NCI-H82 (cell line): ENCODE measurements at regions not wholly inside any gene's neighbourhood (a gene's known extent, or its start where the extent isn't known, plus 50 kb on each side); places are given as distances from the start of the nearest gene placed in this dataset.
"Not testable (repeated sequence)": the region's sequence is repeated elsewhere in the genome, so short reads cannot be mapped to it uniquely, and the experiment has no call there.

Experiments used
- DNase-seq: peaks from one replicate; lab custom pipeline; 2025; lab: John Stamatoyannopoulos, UW

DNA sequence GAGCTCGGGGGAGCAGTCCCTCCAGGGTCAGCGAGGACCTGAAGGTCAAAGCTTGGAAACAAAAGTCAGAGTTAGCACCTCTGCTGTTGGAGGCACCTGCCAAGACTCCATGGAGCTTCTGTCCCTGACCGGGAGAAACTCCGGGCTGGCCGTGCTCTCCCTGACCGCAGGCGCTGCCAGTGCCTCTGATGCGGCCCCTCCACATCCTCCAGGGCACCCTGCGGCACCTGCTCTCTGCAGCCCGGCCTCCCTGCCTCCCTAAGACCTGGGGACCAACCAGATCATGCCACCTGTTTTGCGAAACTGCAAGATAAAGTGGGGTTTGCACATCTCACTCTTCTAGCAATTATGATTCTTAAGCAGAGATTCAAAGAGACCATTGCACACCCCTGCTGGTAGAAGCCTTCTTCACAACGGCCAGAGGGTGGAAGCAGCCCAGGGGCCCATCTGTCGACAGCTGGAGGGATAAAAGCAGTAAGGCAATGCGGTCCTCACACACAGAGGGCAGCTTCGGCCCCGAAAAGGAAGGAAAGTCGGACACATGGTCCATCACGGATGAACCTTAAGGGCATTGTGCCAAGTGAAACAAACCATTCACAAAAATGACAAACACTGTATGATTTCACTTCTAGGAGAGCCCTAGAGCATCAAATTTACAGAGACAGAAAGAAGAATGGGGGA, 477.1 kb downstream of the BRD1 start:
- peak; percentile 5 for DNase-seq

DNA sequence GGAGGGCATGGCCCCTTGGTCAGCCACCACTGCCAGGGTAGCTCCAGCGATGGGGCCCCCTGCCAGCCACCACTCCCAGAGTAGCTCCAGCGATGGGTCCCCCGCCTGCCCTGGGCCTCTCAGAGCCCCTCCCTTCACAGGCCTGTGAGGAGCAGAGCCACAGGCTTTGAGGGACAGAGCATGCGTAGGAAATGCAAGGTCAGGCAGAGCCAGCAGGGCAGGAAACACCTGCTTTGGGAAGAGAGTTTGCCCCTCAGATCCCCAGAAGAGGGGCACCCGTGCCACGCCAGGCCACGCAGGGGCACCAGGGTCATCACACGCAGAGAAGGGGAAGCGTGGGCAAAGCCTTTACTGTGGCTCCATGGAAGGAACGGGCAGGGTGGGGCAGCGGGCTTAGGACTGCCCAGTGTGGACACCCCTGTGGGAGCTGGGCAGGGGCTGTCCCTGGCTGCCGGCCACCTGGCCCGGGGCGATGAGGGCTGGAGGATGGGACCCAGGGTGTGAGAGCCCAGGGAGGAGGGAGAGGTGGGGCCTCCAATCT, 477.8 kb downstream of the BRD1 start:
- no peak for DNase-seq

DNA sequence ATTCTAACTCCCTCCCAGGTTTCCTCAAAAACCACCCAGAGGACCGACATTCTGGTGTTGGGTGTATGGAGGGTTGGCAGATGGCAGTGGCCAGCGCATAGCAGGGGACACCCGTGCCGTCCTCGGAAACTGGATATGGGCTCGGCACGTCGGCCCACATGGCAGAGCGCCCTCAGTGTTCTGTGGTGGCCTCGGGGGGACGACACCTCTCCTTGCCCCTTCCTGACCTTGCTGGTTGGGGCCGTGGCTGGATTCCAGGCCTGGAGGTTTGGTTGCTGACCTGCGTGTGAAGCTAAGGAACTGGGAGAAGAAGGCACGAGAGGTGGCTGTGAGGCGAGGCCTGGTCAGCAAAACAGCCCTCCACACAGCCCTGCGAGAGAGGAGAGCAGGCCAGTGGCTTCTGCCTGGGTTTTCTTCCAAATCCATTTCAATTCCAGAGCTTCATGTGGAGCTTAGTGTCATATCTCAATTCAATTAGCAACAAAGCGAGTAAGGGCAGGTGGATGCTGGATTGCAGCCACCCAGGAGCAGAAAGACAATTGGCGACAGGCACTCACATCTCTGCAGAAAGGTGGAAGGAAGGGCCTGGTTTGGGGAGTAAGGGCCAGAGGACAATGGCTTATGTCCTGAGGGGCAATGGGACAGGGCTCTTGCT, 478.4 kb downstream of the BRD1 start:
- no peak for DNase-seq

DNA sequence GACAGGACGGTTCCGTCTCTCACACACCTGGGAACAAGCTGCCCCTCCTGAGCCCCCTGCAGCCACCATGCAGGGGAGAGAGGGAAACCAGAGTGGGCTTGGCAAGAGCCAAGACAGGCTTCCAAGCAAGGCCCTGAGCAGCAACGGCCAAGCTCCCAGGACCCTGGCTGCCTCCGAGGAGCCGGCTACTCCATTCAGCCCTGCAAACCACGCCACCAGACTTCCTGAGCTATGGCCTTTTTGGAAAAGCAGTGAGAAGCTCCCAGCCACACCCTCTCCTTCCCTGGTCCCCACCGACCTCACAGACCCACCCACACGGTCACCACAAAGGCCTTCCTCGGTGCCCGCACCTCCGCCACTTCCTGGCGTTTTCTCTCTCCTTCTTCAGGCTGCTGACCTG, 479.0 kb downstream of the BRD1 start:
- no peak for DNase-seq

DNA sequence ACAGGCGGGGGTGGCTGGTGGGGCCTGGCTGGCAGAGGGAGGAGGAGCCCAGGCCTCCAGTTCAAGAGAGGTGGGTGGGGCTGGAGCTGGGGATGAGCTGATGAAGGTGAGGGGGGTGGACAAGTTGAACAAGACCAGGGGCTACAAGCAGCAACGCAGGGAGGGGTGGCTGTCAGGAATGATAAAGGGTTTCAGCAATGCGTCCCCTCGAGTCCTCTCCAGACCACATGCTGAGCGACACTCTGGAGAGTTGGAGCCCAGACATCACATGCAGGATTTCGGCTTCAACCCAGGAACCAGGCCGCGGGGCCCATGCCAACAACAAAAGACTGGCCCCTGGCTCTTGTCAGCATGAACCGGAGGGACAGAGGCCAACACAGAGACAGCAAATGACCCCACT, 480.3 kb downstream of the BRD1 start:
- DNase-seq: no peak

DNA sequence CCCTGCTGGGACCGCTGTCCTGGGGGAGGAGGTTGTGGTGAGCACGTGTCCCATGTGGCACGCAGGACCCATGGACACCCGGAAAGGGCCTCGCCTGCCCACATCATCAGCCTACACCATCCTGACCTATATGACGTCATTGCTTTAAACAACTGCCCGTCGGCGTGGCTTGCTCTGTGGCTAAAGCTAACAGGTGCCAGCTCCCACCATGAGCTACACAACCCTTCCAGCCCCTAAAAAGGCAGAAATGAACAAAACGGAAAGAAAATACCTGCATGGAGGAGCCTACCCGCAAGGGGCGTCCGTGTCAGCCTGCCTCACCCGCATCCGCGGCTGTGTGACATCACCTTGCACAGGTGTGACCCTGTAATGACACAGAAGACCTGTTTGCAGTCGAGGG, 481.8 kb downstream of the BRD1 start:
- DNase-seq: no peak

DNA sequence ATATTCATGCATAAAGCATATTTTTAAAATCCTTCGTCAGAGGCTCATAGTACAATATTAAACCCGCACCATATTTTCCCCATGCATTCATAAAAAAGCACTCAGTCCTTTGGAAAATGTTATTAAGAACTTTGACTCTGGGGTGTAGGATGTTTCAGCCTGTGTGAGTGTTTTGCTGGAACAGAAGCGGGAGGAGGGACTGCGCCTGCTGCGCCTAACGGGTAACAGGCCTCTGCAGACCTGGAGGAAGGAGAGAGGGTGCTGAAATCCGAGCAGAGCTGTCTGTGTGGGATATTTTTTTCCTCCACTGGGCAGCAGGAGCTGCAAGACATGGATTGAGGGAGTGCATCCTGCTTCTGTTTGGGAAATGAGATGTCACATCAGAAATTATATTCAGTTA, 483.0 kb downstream of the BRD1 start:
- no peak for DNase-seq

DNA sequence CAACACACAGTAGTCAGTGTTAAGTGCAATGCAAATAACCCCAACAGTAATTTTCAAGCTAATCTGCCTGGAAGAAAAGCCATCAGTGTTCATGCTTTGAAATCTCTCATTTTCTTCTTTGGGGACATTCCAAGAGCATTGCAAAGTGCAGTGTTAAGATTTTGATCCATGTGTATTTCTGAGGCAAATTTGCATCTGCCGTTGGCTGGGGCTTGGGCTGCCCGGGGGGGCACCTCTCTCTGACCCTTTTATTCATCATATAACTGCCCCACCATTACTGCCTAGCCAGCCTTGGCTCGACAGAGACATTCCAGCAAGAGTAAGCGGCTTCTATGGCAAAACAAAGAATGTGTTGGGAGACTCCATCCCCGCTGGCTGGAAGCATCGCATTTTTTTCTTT, 483.5 kb downstream of the BRD1 start:
- no peak for DNase-seq

DNA sequence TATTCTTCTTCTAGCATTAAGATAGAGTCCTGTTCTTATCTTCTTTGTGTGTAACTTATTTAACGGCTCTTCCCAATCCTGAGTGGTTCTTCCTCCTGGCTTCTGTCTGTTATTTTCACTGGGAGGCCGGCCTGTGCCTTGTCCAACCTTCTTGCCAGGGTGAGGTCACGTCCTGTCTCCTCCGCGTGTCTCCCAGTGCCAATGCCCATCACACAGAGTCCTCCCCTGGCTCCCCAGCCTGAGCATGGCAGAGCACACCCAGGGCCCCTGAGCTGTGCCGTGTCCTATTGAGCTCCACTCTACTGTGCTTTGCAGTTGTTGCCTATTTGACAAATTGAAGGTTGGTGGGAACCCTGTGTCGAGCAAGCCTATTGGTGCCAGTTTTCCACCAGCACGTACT, 487.3 kb downstream of the BRD1 start:
- DNase-seq: no peak

DNA sequence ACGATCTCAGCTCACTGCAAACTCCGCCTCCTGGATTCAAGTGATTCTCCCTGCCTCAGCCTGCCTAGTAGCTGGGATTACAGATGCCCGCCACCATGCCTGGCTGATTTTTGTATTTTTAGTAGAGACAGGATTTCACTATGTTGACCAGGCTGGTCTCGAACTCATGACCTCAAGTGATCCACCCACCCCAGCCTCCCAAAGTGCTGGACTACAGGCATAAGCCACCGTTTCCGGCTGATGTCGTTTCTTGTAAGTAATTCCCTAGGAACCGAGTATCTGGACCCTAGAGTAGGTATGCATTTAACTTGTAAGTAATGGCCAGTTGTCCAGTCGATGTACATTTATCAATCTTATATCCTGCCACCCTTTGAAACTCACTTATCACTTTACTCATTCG, 491.2 kb downstream of the BRD1 start:
- DNase-seq: not testable (repeated sequence)

DNA sequence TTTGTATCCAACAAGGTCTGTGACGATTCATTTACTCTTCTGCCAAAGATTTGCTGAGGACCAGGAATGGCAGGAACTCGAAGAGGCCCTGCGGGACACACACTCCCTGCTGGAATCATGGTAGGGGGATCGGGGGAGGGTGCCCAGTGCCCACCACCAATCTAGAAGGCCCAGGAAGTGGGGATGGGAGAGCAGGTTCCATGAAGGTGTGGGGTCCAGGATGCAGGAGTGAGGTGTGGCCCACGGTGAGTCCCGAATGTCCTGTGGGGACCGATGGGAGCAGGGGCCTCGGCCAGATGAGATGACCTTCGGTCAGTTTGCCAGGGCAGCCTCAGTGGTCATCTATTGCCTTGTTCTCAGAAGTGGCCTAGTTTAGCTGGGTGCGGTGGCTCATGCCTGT, 492.7 kb downstream of the BRD1 start:
- no peak for DNase-seq

DNA sequence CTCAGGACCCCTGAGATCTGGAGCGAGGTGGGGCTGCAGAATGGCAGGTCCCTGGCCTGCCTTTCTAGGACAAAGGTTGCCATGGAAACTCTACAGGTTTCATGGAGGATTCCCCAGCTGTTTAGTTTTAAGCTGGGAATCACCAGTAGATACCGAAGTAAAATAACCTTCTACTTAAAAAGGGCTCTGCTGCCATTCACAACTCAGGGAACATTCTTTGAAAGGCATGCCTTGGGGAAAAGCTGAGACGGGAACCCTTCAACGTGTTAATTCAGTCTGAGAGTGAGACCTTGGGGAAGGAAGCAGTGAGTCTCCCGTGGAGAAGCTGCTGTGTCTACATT, 493.3 kb downstream of the BRD1 start:
- no peak for DNase-seq

DNA sequence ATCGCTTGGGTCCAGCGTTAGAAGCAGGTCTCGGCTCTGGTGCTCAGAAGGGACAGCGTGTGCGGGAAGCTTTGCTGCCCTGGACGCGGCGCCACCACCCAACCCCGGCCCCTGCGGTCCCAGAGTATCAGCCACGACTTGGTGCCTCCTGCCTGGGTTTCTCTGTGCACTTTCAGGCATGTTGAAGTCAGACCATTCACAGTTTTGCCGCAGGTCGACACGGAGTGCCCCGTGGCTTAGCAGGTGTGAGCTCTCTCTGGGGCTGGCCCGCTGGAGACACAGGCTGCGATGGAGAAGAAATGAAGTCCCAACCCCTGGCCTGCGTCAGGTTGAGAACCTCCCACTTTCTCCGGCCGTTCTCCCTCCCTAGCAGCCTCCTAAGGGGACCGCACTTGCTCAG, 494.5 kb downstream of the BRD1 start:
- DNase-seq: no peak

DNA sequence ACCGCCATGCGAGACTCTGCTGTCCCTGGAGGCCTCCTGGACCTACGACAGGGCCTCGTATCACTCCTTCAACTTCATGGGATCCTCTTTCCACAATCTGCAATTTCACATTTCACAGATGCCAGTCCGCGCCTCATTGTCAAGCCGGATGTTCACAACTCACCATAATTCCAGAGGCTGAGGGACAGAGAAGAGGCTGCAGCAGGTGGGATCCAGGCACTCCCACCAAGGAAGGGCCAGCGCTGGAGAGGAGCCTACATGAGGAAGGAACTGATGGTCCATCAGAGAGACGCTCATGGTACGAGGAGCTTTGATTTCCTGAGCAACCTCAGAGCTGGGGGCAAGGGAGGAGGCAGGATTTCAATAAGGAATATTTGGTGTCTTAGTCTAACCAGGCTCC, 495.0 kb downstream of the BRD1 start:
- no peak for DNase-seq

DNA sequence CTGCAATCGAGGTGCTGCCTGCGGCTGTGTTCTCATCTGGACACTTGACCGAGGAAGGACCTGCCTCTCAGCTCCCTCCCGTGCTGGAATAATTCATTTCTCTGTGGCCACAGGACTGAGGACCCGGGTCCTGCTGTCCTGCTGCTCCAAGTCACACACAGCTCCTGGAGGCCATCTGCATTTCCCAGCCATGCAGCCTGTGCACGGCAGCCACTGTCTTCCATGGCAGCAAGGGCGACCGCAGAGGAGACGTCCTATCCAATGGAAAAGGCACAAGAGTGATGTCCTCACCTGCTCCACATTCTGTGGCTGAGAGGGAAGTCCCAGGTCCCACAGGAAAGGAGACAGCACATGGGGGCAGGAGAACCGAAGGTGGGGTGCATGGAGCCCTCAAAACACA, 495.8 kb downstream of the BRD1 start:
- DNase-seq: no peak

DNA sequence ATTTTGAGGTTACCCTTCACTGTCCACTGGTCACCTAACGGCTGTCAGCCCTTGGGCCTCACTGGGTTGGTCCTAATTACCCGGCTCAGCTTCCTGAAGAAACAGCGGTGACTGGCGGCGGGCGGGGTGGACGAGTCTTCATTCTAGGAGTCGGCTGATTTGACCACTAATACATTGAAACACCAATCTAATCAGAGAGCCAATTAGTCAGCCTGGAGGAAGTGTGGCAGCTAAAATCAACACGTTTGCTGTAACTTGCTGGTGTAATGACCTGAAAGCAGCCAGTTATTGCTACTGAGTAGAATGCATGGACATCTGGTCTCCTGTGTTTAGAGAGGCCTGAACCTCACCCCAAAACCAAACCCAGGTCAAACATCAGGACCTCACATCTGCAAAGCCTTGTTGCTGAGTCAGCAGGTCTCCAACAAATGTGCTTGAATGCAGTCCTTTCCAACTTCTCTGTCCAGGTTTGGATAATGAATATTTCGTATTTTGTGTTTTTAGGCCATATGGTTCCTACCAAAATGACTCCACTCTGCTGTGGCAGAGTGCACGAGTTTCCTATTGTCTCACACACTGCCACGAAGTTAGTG, 496.4 kb downstream of the BRD1 start:
- DNase-seq: no peak

DNA sequence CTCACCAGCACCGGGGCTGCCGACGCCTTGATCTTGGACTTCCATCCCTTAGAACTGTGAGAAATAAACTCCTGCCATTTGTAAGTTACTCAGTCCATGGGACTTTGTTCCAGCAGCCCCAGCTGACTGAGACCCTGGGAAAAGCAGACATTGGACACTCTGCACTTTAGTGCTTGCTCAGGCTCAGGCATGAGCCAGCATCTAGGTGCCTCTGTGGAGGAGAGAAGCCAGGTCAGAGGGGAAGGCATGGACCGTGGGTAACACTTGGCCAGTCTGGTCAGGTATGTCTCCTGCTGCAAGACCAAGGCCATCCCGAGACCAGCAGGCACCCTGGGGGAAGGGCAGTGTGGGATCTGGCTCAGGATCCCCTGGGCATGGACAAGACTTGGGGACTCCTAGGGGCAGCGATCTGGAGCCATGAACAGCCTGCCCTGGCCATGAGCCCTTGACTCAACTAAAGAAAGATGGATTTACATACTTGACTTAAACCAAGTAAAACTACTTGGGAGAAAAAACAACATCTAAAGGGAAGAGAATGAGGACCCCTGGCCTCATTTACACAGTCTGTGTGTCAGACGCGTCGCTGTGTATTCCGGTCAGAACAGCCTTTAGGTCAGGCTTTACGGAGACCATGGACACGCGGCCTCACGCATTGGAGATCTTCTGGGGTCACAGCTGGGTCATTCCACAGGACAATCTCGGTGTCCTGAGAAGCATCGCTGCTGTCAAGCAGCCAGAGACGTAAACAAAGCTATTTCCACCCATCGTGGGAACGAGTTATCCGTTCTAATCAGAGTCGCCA, 497.1 kb downstream of the BRD1 start:
- DNase-seq: no peak

DNA sequence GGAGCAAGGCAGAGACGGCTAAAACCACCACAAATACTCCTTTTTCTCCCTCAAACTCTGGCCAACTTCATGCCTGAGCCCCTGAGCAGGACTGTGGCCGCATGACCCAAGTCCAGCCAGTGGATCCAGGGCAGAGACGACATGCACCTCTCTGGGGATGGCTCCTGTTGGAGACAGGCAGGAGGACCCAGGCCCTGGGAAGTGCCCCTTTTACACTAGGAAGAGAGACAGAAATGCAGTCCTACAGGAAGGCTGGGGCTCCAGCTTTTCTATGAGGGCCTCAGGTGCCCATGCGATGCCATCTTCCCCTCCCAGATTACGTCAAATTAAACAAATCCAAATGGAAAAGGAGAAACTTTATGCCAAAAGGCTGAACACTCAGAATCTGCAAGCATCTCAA, 498.0 kb downstream of the BRD1 start:
- DNase-seq: no peak

DNA sequence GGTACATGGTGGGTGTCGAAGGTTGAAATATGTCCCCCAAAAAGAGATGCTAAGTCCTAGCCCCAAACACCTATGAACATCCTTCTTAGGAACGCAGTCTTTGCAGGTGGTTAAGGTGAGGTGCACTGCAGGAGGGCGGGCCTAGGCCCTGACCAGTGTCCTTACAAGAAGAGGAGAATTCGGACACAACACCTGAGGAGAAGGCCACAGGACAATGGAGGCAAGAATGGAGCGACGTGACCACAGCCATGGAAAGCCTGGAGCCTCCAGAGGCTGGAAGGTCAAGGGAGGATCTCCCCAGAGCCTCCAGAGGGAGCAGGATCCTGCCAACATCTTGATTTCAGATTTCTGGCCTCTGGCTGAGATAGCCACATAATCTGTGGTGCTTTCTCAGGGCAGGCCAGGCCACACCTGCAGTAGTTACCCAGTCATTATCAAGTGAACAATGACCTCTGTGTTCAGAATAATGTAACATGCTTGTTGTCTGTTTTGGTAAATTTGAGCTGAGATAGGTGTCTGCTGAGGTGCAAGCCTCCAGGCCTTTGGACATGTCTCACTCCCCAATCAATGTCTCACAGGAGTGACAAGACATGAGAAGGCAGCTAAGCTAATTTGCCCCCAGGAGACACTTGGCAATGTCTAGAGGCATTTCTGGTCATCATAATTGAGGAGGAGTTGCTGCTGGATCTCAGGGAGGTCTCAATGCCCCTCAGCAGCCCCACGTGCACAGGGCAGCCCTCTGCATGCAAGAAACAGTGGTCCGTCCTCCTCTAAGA, 498.9 kb downstream of the BRD1 start:
- DNase-seq: no peak

DNA sequence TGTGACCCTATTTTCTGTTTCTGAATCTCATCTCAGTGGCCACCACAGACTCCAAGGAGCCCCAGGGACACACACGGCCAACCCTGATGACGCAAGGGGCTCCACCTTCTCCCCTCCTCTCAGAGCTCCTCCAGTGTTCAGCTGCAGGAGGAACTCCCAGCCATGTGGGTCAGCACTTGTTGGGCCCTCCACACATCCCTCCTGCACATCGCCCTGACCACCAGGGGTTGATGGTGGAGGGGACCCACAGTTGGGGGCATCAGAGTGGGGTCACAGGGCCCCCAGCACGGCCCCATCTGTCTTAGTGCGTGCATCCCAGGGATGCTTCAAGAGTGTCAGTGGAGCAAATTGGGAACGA, 499.6 kb downstream of the BRD1 start:
- DNase-seq: no peak

DNA sequence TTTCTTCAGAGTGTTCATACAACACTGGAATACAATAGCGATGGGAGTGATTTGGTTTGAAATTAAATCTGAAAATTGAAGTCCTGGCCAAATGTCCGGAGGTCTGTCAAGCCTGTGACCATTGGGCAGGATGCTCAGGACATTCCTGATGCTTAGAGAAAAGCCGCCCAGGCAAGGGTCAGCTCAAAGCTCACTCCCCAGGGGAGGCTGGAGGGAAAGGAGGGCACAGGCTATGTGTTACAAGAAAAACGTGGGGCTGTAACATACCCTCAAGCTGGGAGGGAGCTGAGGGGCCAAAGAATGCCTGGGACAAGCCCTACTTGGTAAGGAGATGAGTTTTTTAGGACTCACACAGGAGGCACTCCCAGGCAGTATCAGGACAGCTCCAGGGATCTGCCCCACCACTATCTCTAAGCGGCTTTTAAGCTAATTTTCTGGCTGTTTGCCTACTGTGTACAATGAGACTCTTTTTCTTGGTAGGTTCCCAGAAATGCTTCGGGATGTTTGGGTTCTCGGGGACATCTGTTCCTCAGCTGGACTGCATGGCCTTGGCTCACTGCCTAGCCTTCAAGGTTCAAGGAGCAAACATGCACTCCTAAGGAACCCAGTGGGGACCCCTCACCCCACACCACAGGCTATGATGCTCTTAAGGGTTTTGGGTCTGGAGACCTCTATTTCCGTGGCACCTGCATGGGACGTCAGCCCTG, 500.1 kb downstream of the BRD1 start:
- no peak for DNase-seq
